ENCODE measurements at regions not wholly inside any gene's neighbourhood (a gene's known extent, or its start where the extent isn't known, plus 50 kb on each side); places are given as distances from the start of the nearest gene placed in this dataset.

GRCh38 chr6:40720375-40720748 lies 133.2 kb upstream of the LRFN2 start:
- no peak for TF ChIP-seq REST (IDR thresholded peaks at IDR 0.05; ENCODE audit: low read depth)
- TF ChIP-seq POLR2A (IDR thresholded peaks at IDR 0.05; ENCODE audit: borderline replicate concordance, extremely low read depth, insufficient read depth, insufficient read length), result no peak
- TF ChIP-seq RAD21 (IDR thresholded peaks at IDR 0.05; ENCODE audit: low read depth), result no peak
- TF ChIP-seq TCF7L2 (IDR thresholded peaks at IDR 0.05; ENCODE audit: borderline replicate concordance, extremely low read depth, insufficient read depth, insufficient read length), result no peak
- no peak for TF ChIP-seq CEBPB (IDR thresholded peaks at IDR 0.05; ENCODE audit: low read depth)
- no peak for TF ChIP-seq CTCF (IDR thresholded peaks at IDR 0.05 in 2 of 3, conservative IDR thresholded peaks at IDR 0.05 in 1 of 3; ENCODE audit: borderline replicate concordance in 1 of 3, insufficient read depth in 1 of 3, low read depth in 2 of 3, low read length in 2 of 3)
- no peak for TF ChIP-seq YY1 (IDR thresholded peaks at IDR 0.05; ENCODE audit: extremely low read depth, insufficient replicate concordance, low read depth, low read length)

Data from HCT116 (cell line).